Vagina (tissue), 2 donors: ENCODE measurements at regions not wholly inside any gene's neighbourhood (a gene's known extent, or its start where the extent isn't known, plus 50 kb on each side); places are given as distances from the start of the nearest gene placed in this dataset.

Experiments
- CTCF ChIP-seq, 3 experiments: fragments of 450-650 bp in 2 of 3; fragments of 200-600 bp in 1 of 3; sonication (generic) in 1 of 3; IDR thresholded peaks; one replicate each; pipeline ENCODE4 v1.5.1; 2017 to 2019; ENCODE audit warnings: antibody characterized with exemption in 3 of 3, mild to moderate bottlenecking in 2 of 3, moderate library complexity in 2 of 3
- POLR2AphosphoS5 ChIP-seq, 2 donors: sonication (generic); formaldehyde crosslinking; IDR thresholded peaks; one replicate each; pipeline ENCODE4 v1.9.0; 2017; ENCODE audit warnings: antibody characterized with exemption in 2 of 2, mild to moderate bottlenecking in 2 of 2, low read depth in 1 of 2; ENCODE audit not compliant: insufficient read depth in 1 of 2

- TF ChIP-seq CTCF (IDR thresholded peaks at IDR 0.05) (no peak), POLR2AphosphoS5 (IDR thresholded peaks at IDR 0.05; ENCODE audit: insufficient read depth in 1 of 2, low read depth in 1 of 2) (no peak)
These were observed 50.2 kb upstream of the VRK1 start for GRCh38 chr14:96747006-96747405.
